Right atrium auricular region (tissue), 2 donors: ENCODE measurements at regions not wholly inside any gene's neighbourhood (a gene's known extent, or its start where the extent isn't known, plus 50 kb on each side); places are given as distances from the start of the nearest gene placed in this dataset.

Source experiments
- DNase-seq: peaks from one replicate; pipeline ENCODE4 v3.0.0-alpha.2; 2019; ENCODE audit warnings: low spot score
- H3K27ac ChIP-seq, 2 donors: fragments of 200-600 bp; sonication (generic); 1 replicate in 1 of 2; 2 replicates in 1 of 2; pipeline ENCODE4 v1.5.1; 2016 to 2019
- H3K27me3 ChIP-seq, 2 donors: fragments of 200-600 bp; sonication (generic); one replicate each; pipeline versions ENCODE4 v1.5.1 to v1.6.0; 2017 to 2019
- H3K36me3 ChIP-seq: fragments of 200-600 bp; sonication (generic); one replicate; pipeline ENCODE4 v1.5.1; 2016
- H3K4me1 ChIP-seq, 2 donors: fragments of 200-600 bp; sonication (generic); one replicate each; pipeline versions ENCODE4 v1.5.1 to v1.6.0; 2017 to 2019
- H3K4me3 ChIP-seq, 2 donors: fragments of 200-600 bp; sonication (generic); 1 replicate in 1 of 2; 2 replicates in 1 of 2; pipeline ENCODE4 v1.5.1; 2017 to 2019; ENCODE audit warnings: mild to moderate bottlenecking in 1 of 2, moderate library complexity in 1 of 2
- H3K9me3 ChIP-seq, 2 donors: fragments of 200-600 bp; sonication (generic); one replicate each; pipeline ENCODE4 v1.5.1; 2019
- CTCF ChIP-seq, 2 donors: fragments of 200-600 bp; sonication (generic); IDR thresholded peaks; one replicate each; pipeline ENCODE4 v1.5.1; 2019; ENCODE audit warnings: antibody characterized with exemption in 2 of 2

GRCh38 chr1:112312879-112313278, 83.1 kb upstream of the CTTNBP2NL start:
- H3K4me3 ChIP-seq, result no peak overlapping the region
- H3K9me3 ChIP-seq, result no peaks in the 10 kb centered on the region
- TF ChIP-seq CTCF (IDR thresholded peaks at IDR 0.05), result no peak
- H3K4me1 ChIP-seq, result no peaks in the 10 kb centered on the region
- no peaks in the 10 kb centered on the region for H3K36me3 ChIP-seq
- no peaks in the 10 kb centered on the region for H3K27me3 ChIP-seq
- no peak for DNase-seq
- H3K27ac ChIP-seq, result no peak overlapping the region

GRCh38 chr1:112316254-112316913, 79.6 kb upstream of the CTTNBP2NL start:
- H3K9me3 ChIP-seq, result no peaks in the 10 kb centered on the region
- DNase-seq, result no peak
- no peak overlapping the region for H3K27ac ChIP-seq
- H3K4me1 ChIP-seq, result no peaks in the 10 kb centered on the region
- no peaks in the 10 kb centered on the region for H3K36me3 ChIP-seq
- TF ChIP-seq CTCF (IDR thresholded peaks at IDR 0.05), result no peak
- no peak overlapping the region for H3K4me3 ChIP-seq
- no peaks in the 10 kb centered on the region for H3K27me3 ChIP-seq

GRCh38 chr1:112317140-112317539, 78.9 kb upstream of the CTTNBP2NL start:
- Histone ChIP-seq H3K4me1 (no peaks in the 10 kb centered on the region), H3K9me3 (no peaks in the 10 kb centered on the region), H3K4me3 (no peak overlapping the region), H3K36me3 (no peaks in the 10 kb centered on the region), H3K27ac (no peak overlapping the region), H3K27me3 (no peaks in the 10 kb centered on the region)
- no peak for TF ChIP-seq CTCF (IDR thresholded peaks at IDR 0.05)
- DNase-seq, result no peak

- no peak for TF ChIP-seq CTCF (IDR thresholded peaks at IDR 0.05)
- H3K27ac ChIP-seq, result no peak overlapping the region
- no peaks in the 10 kb centered on the region for H3K4me1 ChIP-seq
These were observed 78.4 kb upstream of the CTTNBP2NL start for GRCh38 chr1:112317611-112318062.

GRCh38 chr1:112318263-112318662, 77.8 kb upstream of the CTTNBP2NL start:
- no peak overlapping the region for H3K27ac ChIP-seq
- no peak for DNase-seq
- H3K4me3 ChIP-seq, result no peak overlapping the region
- H3K27me3 ChIP-seq, result no peaks in the 10 kb centered on the region
- H3K9me3 ChIP-seq, result no peaks in the 10 kb centered on the region
- no peaks in the 10 kb centered on the region for H3K4me1 ChIP-seq
- TF ChIP-seq CTCF (IDR thresholded peaks at IDR 0.05), result no peak
- no peaks in the 10 kb centered on the region for H3K36me3 ChIP-seq

More at GRCh38 chr1:112317611-112318062, 78.4 kb upstream of the CTTNBP2NL start:
- Histone ChIP-seq H3K4me3 (no peak overlapping the region), H3K9me3 (no peaks in the 10 kb centered on the region), H3K27me3 (no peaks in the 10 kb centered on the region), H3K36me3 (no peaks in the 10 kb centered on the region)
- DNase-seq, result no peak
